GM23248 (cell line): ENCODE measurements at regions not wholly inside any gene's neighbourhood (a gene's known extent, or its start where the extent isn't known, plus 50 kb on each side); places are given as distances from the start of the nearest gene placed in this dataset.

Experiments
- DNase-seq: peaks from one replicate; pipeline ENCODE4 v3.0.0-alpha.2; 2015
- H2AFZ ChIP-seq: fragments of 200-600 bp; sonication (generic); 2 replicates; pipeline ENCODE4 v1.6.1; 2016; ENCODE audit warnings: antibody characterized with exemption
- H3F3A ChIP-seq: fragments of 200-600 bp; sonication (generic); 2 replicates; pipeline ENCODE4 v1.6.1; 2016; ENCODE audit warnings: mild to moderate bottlenecking, antibody characterized with exemption, mixed run types; ENCODE audit not compliant: insufficient read depth
- H3K27ac ChIP-seq: fragments of 200-600 bp; sonication (generic); 2 replicates; pipeline ENCODE4 v1.5.1; 2016; ENCODE audit warnings: mild to moderate bottlenecking
- H3K27me3 ChIP-seq: fragments of 200-600 bp; sonication (generic); replicated peaks from 2 replicates; pipeline ENCODE4 v1.6.1; 2016; ENCODE audit warnings: mild to moderate bottlenecking; ENCODE audit not compliant: insufficient read depth
- H3K36me3 ChIP-seq: fragments of 200-600 bp; sonication (generic); 2 replicates; pipeline ENCODE4 v1.6.1; 2016; ENCODE audit warnings: low read depth, mild to moderate bottlenecking
- H3K4me1 ChIP-seq: fragments of 200-600 bp; sonication (generic); 2 replicates; pipeline ENCODE4 v1.6.1; 2016; ENCODE audit warnings: mild to moderate bottlenecking; ENCODE audit not compliant: insufficient read depth
- H3K4me2 ChIP-seq: fragments of 200-600 bp; sonication (generic); one replicate; pipeline ENCODE4 v1.6.1; 2016; ENCODE audit warnings: mild to moderate bottlenecking; ENCODE audit not compliant: unreplicated experiment
- H3K4me3 ChIP-seq: fragments of 200-600 bp; sonication (generic); 2 replicates; pipeline ENCODE4 v1.5.1; 2016; ENCODE audit warnings: mild to moderate bottlenecking
- H3K79me2 ChIP-seq: fragments of 200-600 bp; sonication (generic); 2 replicates; pipeline ENCODE4 v1.6.1; 2016; ENCODE audit warnings: mild to moderate bottlenecking; ENCODE audit not compliant: insufficient read depth
- H3K9ac ChIP-seq: fragments of 200-600 bp; sonication (generic); 2 replicates; pipeline ENCODE4 v1.6.1; 2016; ENCODE audit warnings: mild to moderate bottlenecking
- H3K9me2 ChIP-seq: fragments of 200-600 bp; sonication (generic); 2 replicates; pipeline ENCODE4 v1.6.1; 2016; ENCODE audit warnings: mixed run types, mild to moderate bottlenecking, moderate library complexity; ENCODE audit not compliant: insufficient read depth
- H3K9me3 ChIP-seq: fragments of 200-600 bp; sonication (generic); one replicate; pipeline ENCODE4 v1.6.1; 2017; ENCODE audit warnings: low read depth
- H4K20me1 ChIP-seq: fragments of 200-600 bp; sonication (generic); 2 replicates; pipeline ENCODE4 v1.6.0; 2016; ENCODE audit not compliant: insufficient read depth
- EZH2 ChIP-seq: fragments of 200-600 bp; sonication (generic); IDR thresholded peaks from 2 replicates; pipeline ENCODE4 v1.6.1; 2018; ENCODE audit warnings: antibody characterized with exemption, mild to moderate bottlenecking; ENCODE audit not compliant: insufficient read depth, poor library complexity, severe bottlenecking
- EZH2phosphoT487 ChIP-seq: fragments of 200-600 bp; sonication (generic); IDR thresholded peaks from 2 replicates; pipeline ENCODE4 v1.6.1; 2018; ENCODE audit warnings: antibody characterized with exemption, moderate library complexity, mild to moderate bottlenecking, low read depth; ENCODE audit not compliant: insufficient read depth
- WGBS, 2 experiments: methylation state at CpG; one replicate each; pipeline ENCODE4 v1.1.6; 2015 to 2017; ENCODE audit warnings: low lambda C conversion rate in 2 of 2, low coverage in 1 of 2; ENCODE audit errors: missing lambda C conversion rate in 2 of 2; 5-methylcytosine and 5-hydroxymethylcytosine counted together
- in situ Hi-C: fragments of 300-500 bp; cut with MboI; formaldehyde crosslinking; loops from 2 replicates; pipeline ENCODE4 v1.15.0; 2020

DNA sequence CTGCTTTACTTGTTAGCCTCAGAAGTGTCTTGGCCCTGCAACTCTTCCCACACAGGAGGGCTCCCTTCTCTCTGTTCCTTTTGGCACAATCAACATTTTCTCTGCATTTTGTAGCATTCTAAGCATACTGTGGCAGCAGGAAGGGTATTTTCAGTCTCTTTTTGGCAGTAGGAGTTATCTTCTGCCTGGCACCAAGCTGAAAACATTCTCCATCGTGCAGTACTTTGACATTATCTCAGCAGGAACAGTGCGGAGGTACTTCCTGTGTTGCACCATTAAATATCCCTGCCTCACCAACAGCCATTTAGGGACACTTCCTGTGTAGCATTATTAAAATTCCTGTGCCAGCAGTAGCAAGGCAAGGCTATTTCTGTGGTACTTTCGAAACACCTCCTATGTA lies 233.2 kb upstream of the SEMA6D start:
- no peak overlapping the region for H3K4me2 ChIP-seq
- H3K9ac ChIP-seq, result no peak overlapping the region
- no peaks in the 10 kb centered on the region for H4K20me1 ChIP-seq
- no peaks in the 10 kb centered on the region for H3K36me3 ChIP-seq
- H2AFZ ChIP-seq, result no peak overlapping the region
- H3K9me2 ChIP-seq, result no peaks in the 10 kb centered on the region
- H3K4me1 ChIP-seq, result no peaks in the 10 kb centered on the region
- no peak for DNase-seq
- H3F3A ChIP-seq, result no peaks in the 10 kb centered on the region
- no peak overlapping the region for H3K4me3 ChIP-seq
- H3K27me3 ChIP-seq, result no peaks in the 10 kb centered on the region
- H3K27ac ChIP-seq, result no peak overlapping the region
- in situ Hi-C loops, result no loop called here
- TF ChIP-seq EZH2phosphoT487, result no peak
- no peak for TF ChIP-seq EZH2
- H3K9me3 ChIP-seq, result no peaks in the 10 kb centered on the region
- 69 to 76% methylated on average over 3 of the region's 3 CpGs for WGBS, 2 experiments
- H3K79me2 ChIP-seq, result no peaks in the 10 kb centered on the region

- Histone ChIP-seq H3K9me3 (no peaks in the 10 kb centered on the region), H3K79me2 (no peaks in the 10 kb centered on the region), H3K9me2 (no peaks in the 10 kb centered on the region), H2AFZ (no peak overlapping the region), H3K9ac (no peak overlapping the region), H3K4me1 (no peaks in the 10 kb centered on the region), H3K27me3 (no peaks in the 10 kb centered on the region), H3K27ac (no peak overlapping the region), H3K36me3 (no peaks in the 10 kb centered on the region), H3K4me3 (no peak overlapping the region), H3K4me2 (no peak overlapping the region), H3F3A (no peaks in the 10 kb centered on the region), H4K20me1 (no peaks in the 10 kb centered on the region)
- TF ChIP-seq EZH2phosphoT487, result no peak
- no peak for TF ChIP-seq EZH2
- DNase-seq, result no peak
- in situ Hi-C loops, result no loop called here
- WGBS, 2 experiments, result 42 to 48% methylated on average over 2 of the region's 2 CpGs
These were observed 232.3 kb upstream of the SEMA6D start for GRCh38 chr15:47484997-47485396.

DNA sequence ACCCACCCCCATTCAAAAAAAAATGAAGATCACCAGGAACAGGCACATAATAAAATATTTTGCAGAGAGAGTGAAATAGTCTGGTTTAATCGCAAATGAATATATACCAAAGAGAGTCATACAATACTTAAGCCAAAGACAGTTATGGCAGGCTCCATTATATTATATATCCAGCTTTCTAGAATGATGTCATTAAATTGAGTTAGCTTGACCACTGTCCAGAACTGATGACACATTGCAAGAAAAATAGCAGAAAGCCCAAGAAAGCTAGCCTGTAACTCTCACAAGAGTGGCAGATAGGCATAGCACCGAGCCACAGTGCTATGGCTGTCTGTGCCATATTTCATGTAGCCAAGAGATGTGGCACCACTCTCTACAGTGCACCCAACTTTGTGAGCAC lies 231.9 kb upstream of the SEMA6D start:
- no peaks in the 10 kb centered on the region for H3K9me2 ChIP-seq
- H3K9ac ChIP-seq, result no peak overlapping the region
- DNase-seq, result peak; percentile 21
- no peak overlapping the region for H3K4me3 ChIP-seq
- no peak overlapping the region for H2AFZ ChIP-seq
- H3K4me2 ChIP-seq, result no peak overlapping the region
- H3K27me3 ChIP-seq, result no peaks in the 10 kb centered on the region
- no peaks in the 10 kb centered on the region for H3K36me3 ChIP-seq
- TF ChIP-seq EZH2phosphoT487, result no peak
- no peak for TF ChIP-seq EZH2
- H3K27ac ChIP-seq, result no peak overlapping the region
- no peaks in the 10 kb centered on the region for H4K20me1 ChIP-seq
- H3K79me2 ChIP-seq, result no peaks in the 10 kb centered on the region
- no peaks in the 10 kb centered on the region for H3K4me1 ChIP-seq
- in situ Hi-C loops, result no loop called here
- no peaks in the 10 kb centered on the region for H3F3A ChIP-seq
- no peaks in the 10 kb centered on the region for H3K9me3 ChIP-seq
- 57 to 65% methylated on average over 2 of the region's 2 CpGs for WGBS, 2 experiments

- no peaks in the 10 kb centered on the region for H3K9me3 ChIP-seq
- no peak overlapping the region for H2AFZ ChIP-seq
- no peaks in the 10 kb centered on the region for H3F3A ChIP-seq
- H3K4me1 ChIP-seq, result no peaks in the 10 kb centered on the region
- DNase-seq, result no peak
- WGBS, 2 experiments, result 4 to 10% methylated on average over 3 of the region's 3 CpGs
- no peaks in the 10 kb centered on the region for H3K36me3 ChIP-seq
- no peak overlapping the region for H3K27ac ChIP-seq
- H3K9me2 ChIP-seq, result no peaks in the 10 kb centered on the region
- H3K27me3 ChIP-seq, result no peaks in the 10 kb centered on the region
- no peak overlapping the region for H3K4me3 ChIP-seq
- in situ Hi-C loops, result no loop called here
- no peaks in the 10 kb centered on the region for H3K79me2 ChIP-seq
- no peak overlapping the region for H3K9ac ChIP-seq
- TF ChIP-seq EZH2 (no peak), EZH2phosphoT487 (no peak)
- no peaks in the 10 kb centered on the region for H4K20me1 ChIP-seq
- no peak overlapping the region for H3K4me2 ChIP-seq
These were observed 231.3 kb upstream of the SEMA6D start for GRCh38 chr15:47486040-47486439.

- Histone ChIP-seq H3K4me2 (no peak overlapping the region), H3K36me3 (no peaks in the 10 kb centered on the region), H3K9ac (no peak overlapping the region), H4K20me1 (no peaks in the 10 kb centered on the region), H3K27me3 (no peaks in the 10 kb centered on the region), H3K9me3 (no peaks in the 10 kb centered on the region), H3K9me2 (no peaks in the 10 kb centered on the region), H2AFZ (no peak overlapping the region), H3K27ac (no peak overlapping the region), H3K4me1 (no peaks in the 10 kb centered on the region), H3F3A (no peaks in the 10 kb centered on the region), H3K79me2 (no peaks in the 10 kb centered on the region), H3K4me3 (no peak overlapping the region)
- in situ Hi-C loops, result no loop called here
- DNase-seq, result no peak
- TF ChIP-seq EZH2phosphoT487 (no peak), EZH2 (no peak)
These were observed 225.1 kb upstream of the SEMA6D start for GRCh38 chr15:47492195-47492594.
